SK-N-MC (cell line): ENCODE measurements at regions not wholly inside any gene's neighbourhood (a gene's known extent, or its start where the extent isn't known, plus 50 kb on each side); places are given as distances from the start of the nearest gene placed in this dataset.

Source experiments
- EZH2 ChIP-seq: fragments of 200-600 bp; sonication (generic); IDR thresholded peaks from one replicate; pipeline ENCODE4 v1.6.1; 2017; ENCODE audit warnings: antibody characterized with exemption
- POLR2AphosphoS5 ChIP-seq: IDR thresholded peaks from 2 replicates; pipeline ENCODE4 v1.6.1; 2012; ENCODE audit warnings: mild to moderate bottlenecking, low read depth, low read length, borderline replicate concordance

DNA sequence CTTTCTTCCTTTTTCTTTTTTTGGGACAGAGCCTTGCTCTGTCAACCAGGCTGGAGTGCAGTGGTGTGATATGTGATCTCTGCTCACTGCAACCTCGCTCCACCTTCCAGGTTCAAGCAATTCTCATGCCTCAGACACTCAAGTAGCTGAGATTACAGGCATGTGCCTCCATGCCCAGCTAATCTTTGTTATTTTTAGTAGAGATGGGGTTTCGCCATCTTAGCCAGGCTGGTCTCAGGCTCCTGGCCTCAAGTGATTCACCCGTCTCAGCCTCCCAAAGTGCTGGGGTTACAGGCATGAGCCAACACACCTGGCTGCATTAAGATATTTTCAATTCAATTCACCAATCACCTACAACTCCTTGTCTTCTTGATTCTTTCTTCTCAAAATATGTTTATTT lies 1046.5 kb downstream of the GALC start:
- no peak for TF ChIP-seq EZH2
- TF ChIP-seq POLR2AphosphoS5 = no peak
